OCI-LY7 (cell line): ENCODE measurements at regions not wholly inside any gene's neighbourhood (a gene's known extent, or its start where the extent isn't known, plus 50 kb on each side); places are given as distances from the start of the nearest gene placed in this dataset.

Experiments used
- BruUV-seq: library from RNA; stranded (reverse); fragments of 400-500 nt; replicated peaks from 2 replicates; lab custom pipeline; 2021; lab: Mats Ljungman, UMichigan
- CTCF ChIA-PET: fragments of 300-600 bp; sonication (Branson Sonifier 250); formaldehyde crosslinking; loops from one replicate; lab custom pipeline; 2022; ENCODE audit warnings: antibody characterized with exemption; ENCODE audit not compliant: unreplicated experiment; lab: Charles Lee
- POLR2A ChIA-PET: fragments of 300-600 bp; sonication (Branson Sonifier 250); formaldehyde crosslinking; loops from one replicate; lab custom pipeline; 2022; ENCODE audit warnings: antibody characterized with exemption; lab: Charles Lee
- DNase-seq: peaks from one replicate; pipeline ENCODE4 v3.0.0-alpha.2; 2015; ENCODE audit warnings: low spot score
- H2AFZ ChIP-seq: fragments of 200-600 bp; sonication (generic), shearing (Covaris generic); 2 replicates; pipeline ENCODE4 v1.6.1; 2014; ENCODE audit warnings: mild to moderate bottlenecking, antibody characterized with exemption, low read length, moderate library complexity
- H3K27ac ChIP-seq: fragments of 200-600 bp; sonication (generic); 2 replicates; pipeline ENCODE4 v1.5.1; 2014; ENCODE audit warnings: mixed run types, low read depth, mild to moderate bottlenecking, moderate library complexity, low read length, inconsistent platforms; ENCODE audit not compliant: poor library complexity, severe bottlenecking
- H3K36me3 ChIP-seq: fragments of 200-600 bp; sonication (generic); 2 replicates; pipeline ENCODE4 v1.6.1; 2014; ENCODE audit warnings: mild to moderate bottlenecking, antibody characterized with exemption, low read length, moderate library complexity, mixed read lengths; ENCODE audit not compliant: insufficient read depth
- H3K4me1 ChIP-seq: fragments of 200-600 bp; sonication (generic); 2 replicates; pipeline ENCODE4 v1.5.1; 2014; ENCODE audit warnings: mild to moderate bottlenecking, low read length; ENCODE audit not compliant: insufficient read depth, poor library complexity, severe bottlenecking
- H3K4me2 ChIP-seq: fragments of 200-600 bp; sonication (generic); 2 replicates; pipeline ENCODE4 v1.6.1; 2014; ENCODE audit warnings: mild to moderate bottlenecking, low read length
- H3K4me3 ChIP-seq: fragments of 200-600 bp; sonication (generic); 2 replicates; pipeline ENCODE4 v1.5.1; 2014; ENCODE audit warnings: mild to moderate bottlenecking, low read depth, low read length; ENCODE audit not compliant: poor library complexity, severe bottlenecking
- H3K79me2 ChIP-seq: fragments of 200-600 bp; sonication (generic); 2 replicates; pipeline ENCODE4 v1.6.1; 2016; ENCODE audit warnings: low read depth, mild to moderate bottlenecking, low read length, moderate library complexity, mixed read lengths; ENCODE audit not compliant: insufficient read depth
- H3K9me2 ChIP-seq: fragments of 200-600 bp; sonication (generic); 2 replicates; pipeline ENCODE4 v1.6.1; 2016; ENCODE audit warnings: mild to moderate bottlenecking, low read length, mixed read lengths; ENCODE audit not compliant: insufficient read depth
- H3K9me3 ChIP-seq: fragments of 200-600 bp; sonication (generic); 2 replicates; pipeline ENCODE4 v1.6.1; 2014; ENCODE audit warnings: mild to moderate bottlenecking, mixed run types, low read length, mixed read lengths
- H4K20me1 ChIP-seq: fragments of 200-600 bp; sonication (generic); 2 replicates; pipeline ENCODE4 v1.6.1; 2014; ENCODE audit warnings: mild to moderate bottlenecking, antibody characterized with exemption, low read length, moderate library complexity, mixed read lengths; ENCODE audit not compliant: insufficient read depth
- EZH2phosphoT487 ChIP-seq: fragments of 200-600 bp; sonication (generic); IDR thresholded peaks from 2 replicates; pipeline ENCODE4 v1.6.1; 2018; ENCODE audit warnings: low read depth, borderline replicate concordance, mild to moderate bottlenecking, mixed run types, antibody characterized with exemption, low read length, moderate library complexity, mixed read lengths
- intact Hi-C: fragments of 100-400 bp; cut with micrococcal nuclease; formaldehyde crosslinking; loops from one replicate; pipeline ENCODE4 v1.10.0; 2022; ENCODE audit not compliant: unreplicated experiment
- TF ChIP-seq, protein P1 (sequence below): fragments of 200-600 bp; sonication (generic); conservative IDR thresholded peaks from 2 replicates; pipeline ENCODE4 v1.5.1; 2014; ENCODE audit warnings: mild to moderate bottlenecking, antibody characterized with exemption, low read length, moderate library complexity, mixed read lengths

DNA sequence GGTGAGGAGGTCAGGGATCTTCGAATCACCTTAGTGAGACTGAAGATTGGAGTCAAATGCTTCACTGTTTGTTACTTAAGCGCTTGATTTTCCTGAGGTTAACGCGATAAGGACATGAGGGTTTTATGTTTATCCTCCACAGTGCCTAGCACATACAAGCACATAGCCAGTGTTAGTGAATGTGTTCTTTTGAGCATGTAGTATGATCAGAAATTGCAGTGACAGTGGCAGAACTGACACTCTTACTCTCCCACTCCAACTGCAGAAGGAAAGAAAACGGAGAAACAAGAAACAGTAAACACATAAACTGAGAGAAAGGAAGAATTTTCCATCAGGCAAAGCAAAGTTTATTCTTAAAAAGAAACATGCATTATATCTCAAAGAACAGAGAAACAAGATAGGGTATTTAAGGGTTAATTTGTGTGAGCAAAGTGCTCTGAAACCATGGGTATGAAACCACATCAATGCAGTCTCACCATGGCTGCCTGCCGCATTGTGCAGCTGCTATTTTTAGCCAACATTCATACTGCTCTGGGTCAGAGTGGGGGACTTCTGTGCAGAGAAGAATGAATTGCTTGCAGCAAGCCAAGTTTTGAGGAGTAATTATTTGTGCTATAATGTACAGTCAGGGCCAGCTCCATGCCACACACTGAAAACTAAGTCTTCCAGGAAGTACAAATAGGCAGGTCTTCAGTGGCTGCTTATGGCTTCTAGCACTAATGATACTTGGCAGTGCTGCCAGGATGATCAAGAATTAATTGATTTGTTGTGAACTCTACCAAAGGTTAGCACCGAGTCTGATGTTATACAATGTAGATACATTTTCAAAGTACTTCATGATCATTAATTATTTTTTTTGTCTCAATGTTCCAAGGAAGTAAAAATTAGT lies 152.0 kb downstream of the MACC1 start:
- no peaks in the 10 kb centered on the region for H4K20me1 ChIP-seq
- intact Hi-C loops = no loop called here
- no peaks in the 10 kb centered on the region for H3K36me3 ChIP-seq
- peaks cover 26% of the 10 kb centered on the region for H3K4me1 ChIP-seq
- H2AFZ ChIP-seq = peak overlapping the region; percentile 70
- H3K79me2 ChIP-seq = no peaks in the 10 kb centered on the region
- POLR2A ChIA-PET = interaction anchor here (2.4 kb wide), 1 partner anchor 11 kb away, joined by 6 read pairs; no protein-coding TSS in a partner anchor
- CTCF ChIA-PET = no interaction called here
- TF ChIP-seq EZH2phosphoT487 = no peak
- TF ChIP-seq, protein P1, sequence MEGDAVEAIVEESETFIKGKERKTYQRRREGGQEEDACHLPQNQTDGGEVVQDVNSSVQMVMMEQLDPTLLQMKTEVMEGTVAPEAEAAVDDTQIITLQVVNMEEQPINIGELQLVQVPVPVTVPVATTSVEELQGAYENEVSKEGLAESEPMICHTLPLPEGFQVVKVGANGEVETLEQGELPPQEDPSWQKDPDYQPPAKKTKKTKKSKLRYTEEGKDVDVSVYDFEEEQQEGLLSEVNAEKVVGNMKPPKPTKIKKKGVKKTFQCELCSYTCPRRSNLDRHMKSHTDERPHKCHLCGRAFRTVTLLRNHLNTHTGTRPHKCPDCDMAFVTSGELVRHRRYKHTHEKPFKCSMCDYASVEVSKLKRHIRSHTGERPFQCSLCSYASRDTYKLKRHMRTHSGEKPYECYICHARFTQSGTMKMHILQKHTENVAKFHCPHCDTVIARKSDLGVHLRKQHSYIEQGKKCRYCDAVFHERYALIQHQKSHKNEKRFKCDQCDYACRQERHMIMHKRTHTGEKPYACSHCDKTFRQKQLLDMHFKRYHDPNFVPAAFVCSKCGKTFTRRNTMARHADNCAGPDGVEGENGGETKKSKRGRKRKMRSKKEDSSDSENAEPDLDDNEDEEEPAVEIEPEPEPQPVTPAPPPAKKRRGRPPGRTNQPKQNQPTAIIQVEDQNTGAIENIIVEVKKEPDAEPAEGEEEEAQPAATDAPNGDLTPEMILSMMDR = no peak
- peak; percentile 70 for DNase-seq
- H3K27ac ChIP-seq = peak overlapping the region; percentile 33
- no peaks in the 10 kb centered on the region for H3K9me2 ChIP-seq
- H3K4me2 ChIP-seq = peak overlapping the region; percentile 67
- peaks cover 10% of the 10 kb centered on the region; the same call in 1 of the 2 replicates for H3K9me3 ChIP-seq
- H3K4me3 ChIP-seq = peak overlapping the region; percentile 39
- BruUV-seq = no TSS peak

DNA sequence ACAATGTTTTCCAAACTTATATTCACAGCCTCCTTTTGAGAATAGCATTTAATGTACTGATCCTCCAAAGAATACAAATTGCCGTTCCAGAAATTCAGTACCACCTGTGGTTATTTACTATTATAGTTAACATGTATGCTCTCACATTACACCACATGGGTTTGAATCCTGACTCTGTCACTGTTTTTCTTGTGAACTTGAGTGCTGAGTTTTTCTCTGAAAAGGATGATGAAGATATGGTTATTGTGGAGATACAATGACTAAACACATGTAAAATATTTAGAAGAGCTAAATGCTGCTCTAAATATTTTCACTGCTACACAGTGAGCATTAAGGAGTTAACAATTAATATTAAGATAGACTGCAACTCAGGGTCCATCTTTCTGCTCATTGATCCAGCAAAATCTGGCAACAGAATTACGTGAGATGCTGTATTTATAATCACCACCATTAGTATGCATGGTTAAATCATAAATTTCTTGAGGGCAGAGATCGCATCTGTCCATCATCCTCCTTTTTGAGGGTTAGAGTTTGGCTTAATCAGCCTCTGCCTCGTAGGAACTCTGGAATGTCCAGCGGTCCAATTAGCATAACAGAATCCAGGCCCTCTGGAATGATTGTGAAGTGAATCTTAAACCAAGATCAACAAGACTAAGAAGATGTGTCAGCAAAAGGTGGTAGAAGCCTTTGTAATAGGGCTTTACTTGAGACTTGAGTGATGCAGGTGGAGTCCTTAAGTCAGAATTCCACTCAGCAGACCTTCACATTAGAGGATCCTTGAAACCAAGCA lies 152.8 kb downstream of the MACC1 start:
- no TSS peak for BruUV-seq
- POLR2A ChIA-PET = no interaction called here
- Histone ChIP-seq H3K9me3 (peaks cover 10% of the 10 kb centered on the region; the same call in 1 of the 2 replicates), H3K36me3 (no peaks in the 10 kb centered on the region), H3K4me3 (no peak overlapping the region), H3K9me2 (no peaks in the 10 kb centered on the region), H3K4me2 (peak overlapping the region; percentile 67), H3K79me2 (no peaks in the 10 kb centered on the region), H4K20me1 (no peaks in the 10 kb centered on the region), H2AFZ (peak overlapping the region; percentile 70), H3K27ac (no peak overlapping the region), H3K4me1 (peaks cover 26% of the 10 kb centered on the region)
- no peak for DNase-seq
- CTCF ChIA-PET = no interaction called here
- intact Hi-C loops = no loop called here
- TF ChIP-seq, protein P1 = no peak
- TF ChIP-seq EZH2phosphoT487 = no peak
